ENCODE measurements at regions not wholly inside any gene's neighbourhood (a gene's known extent, or its start where the extent isn't known, plus 50 kb on each side); places are given as distances from the start of the nearest gene placed in this dataset.
"Not testable (repeated sequence)": the region's sequence is repeated elsewhere in the genome, so short reads cannot be mapped to it uniquely, and the experiment has no call there.

- DNase-seq (ENCODE audit: low read depth in 3 of 3): no peak
Measured at GRCh38 chr2:180695586-180696401, 284.6 kb upstream of the UBE2E3 start.

DNA sequence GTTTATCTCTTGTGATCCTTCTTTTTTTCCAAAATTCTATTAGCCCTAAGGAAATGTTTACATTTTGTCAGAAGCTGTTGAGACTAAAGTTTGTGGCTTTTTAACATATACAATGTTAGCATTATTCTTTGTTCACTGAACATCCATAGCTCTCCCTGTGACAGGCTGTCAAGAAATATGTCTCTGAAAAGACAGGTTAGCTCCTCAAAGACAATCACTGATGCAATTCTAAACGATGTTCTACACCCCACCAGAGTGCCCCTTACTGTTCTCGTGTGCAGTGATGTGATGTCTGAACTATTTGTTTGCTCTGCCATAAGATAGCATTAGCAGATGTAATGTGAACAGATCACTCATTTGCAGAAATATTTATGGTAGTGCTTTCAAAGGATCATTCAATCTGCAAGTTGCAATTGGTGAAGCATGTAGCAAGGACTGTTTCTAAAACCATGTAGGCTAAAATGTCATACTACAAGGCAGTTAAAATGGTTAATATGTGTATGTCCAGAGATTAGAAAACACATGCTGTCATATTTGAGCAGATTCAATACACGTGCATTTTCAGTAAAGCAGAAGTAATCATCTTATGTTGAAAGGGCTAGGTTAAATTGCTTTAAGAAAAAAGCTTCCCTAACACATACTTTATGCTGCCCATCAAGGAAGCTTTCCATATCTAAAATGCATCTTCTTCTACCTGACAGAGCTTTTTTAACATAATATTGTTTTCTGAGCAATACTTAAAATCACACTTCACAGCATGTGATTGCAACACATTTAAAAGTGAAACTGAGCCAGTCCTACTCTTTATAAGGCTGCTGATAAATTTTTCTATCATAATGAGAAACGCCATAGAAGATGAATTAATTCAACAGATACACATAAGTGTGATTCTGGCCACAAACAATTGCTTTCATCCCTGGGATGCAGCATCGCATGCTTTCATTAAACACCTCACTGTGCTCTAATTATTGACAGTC is 285.7 kb upstream of the UBE2E3 start:
- DNase-seq (ENCODE audit: low read depth in 3 of 3): no peak

DNA sequence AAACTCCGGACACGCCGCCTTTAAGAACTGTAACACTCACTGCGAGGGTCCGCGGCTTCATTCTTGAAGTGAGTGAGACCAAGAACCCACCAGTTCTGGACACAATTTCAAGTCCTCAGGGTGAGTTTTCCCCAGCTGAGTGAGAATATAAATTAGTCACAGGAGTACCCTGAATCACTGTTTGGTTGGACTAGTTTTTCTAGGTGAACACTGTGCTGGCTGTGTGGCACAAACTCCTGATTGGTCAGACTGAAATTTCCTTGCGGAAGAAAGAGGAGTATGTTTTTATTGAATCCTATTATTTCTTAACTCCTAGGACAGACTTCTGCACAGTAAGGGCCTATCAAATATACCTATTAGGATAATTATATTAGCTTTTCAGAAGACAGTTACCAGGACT is 288.1 kb upstream of the UBE2E3 start:
- DNase-seq (ENCODE audit: low read depth in 3 of 3): no peak

- not testable (repeated sequence) for DNase-seq (ENCODE audit: low read depth in 3 of 3)
Measured at GRCh38 chr2:180691855-180692223, 288.6 kb upstream of the UBE2E3 start.

- DNase-seq (ENCODE audit: low read depth in 3 of 3): not testable (repeated sequence)
Measured at GRCh38 chr2:180691186-180691854, 289.1 kb upstream of the UBE2E3 start.

DNA sequence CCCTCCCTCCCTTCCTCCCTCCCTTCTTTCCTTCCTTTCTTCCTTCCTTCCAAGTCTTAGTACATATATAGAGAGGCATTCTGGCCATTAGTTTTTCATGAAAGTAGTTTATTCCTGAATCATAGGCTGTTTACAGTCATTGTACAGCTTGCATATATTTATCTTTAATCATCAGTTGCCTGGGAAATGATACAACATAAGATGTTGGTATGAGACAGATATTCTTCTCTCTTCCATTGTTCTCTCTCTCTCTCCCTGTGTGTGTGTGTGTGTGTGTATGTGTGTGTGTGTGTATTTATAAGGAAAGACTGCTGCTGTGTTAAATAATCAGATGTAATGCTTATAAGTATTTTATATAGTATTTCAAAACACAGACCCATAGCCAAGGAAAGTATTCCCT is 289.8 kb upstream of the UBE2E3 start:
- DNase-seq (ENCODE audit: low read depth in 3 of 3): no peak

DNA sequence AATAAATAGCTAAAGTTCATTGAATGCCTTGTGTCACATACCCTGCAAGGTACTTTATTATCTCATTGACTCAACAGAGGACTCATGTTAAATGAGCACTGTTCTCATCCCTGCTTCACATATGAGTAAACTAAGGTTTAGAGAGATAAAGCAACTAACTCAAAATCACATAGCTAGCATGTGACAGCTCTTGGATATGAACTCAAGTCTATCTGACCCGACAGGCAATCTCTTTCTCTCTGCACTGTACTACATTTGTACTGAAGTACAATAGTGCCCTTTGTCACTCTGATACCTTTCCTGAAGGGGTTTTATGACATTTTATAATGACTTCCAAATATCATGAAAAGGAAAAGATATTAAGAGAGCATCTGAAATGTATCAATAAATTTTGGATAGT is 297.5 kb upstream of the UBE2E3 start:
- no peak for DNase-seq (ENCODE audit: low read depth in 3 of 3)

GRCh38 chr2:180679693-180680092 is 300.7 kb upstream of the UBE2E3 start:
- no peak for DNase-seq (ENCODE audit: low read depth in 3 of 3)

- DNase-seq (ENCODE audit: low read depth in 3 of 3): no peak
Measured at GRCh38 chr2:180678625-180678972, 301.8 kb upstream of the UBE2E3 start.

DNA sequence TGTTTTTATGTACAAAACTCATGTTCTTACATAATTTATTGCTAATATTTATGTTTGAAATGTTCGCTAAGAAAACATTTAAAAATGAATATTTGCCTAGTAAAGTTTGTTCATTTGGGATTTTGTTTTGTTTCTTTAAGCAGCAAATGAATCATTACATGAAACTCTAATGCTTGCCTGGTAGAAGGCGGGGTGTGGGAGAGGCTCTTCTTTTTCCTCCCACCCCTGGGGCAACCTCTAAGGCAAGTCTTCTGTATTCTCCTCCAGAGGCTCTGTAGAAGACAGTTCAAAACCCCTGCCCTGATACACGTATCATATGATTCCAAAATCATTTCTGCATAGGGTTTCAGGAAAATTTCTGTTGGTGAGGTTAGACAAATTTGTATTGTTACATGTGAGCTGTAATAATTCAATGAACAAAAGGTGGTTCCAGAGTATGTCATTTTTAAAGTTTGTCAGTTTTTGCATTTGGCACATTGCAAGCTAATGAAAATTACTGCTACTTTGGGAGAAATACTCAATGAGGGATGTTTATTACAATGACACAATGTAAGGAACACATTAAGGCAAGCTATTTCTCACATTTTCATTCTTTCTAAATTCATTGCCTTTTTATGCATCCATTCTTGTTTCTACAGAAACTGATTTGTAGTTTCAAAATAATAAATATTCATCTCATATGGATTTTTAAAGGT is 302.3 kb upstream of the UBE2E3 start:
- no peak for DNase-seq (ENCODE audit: low read depth in 3 of 3)

DNA sequence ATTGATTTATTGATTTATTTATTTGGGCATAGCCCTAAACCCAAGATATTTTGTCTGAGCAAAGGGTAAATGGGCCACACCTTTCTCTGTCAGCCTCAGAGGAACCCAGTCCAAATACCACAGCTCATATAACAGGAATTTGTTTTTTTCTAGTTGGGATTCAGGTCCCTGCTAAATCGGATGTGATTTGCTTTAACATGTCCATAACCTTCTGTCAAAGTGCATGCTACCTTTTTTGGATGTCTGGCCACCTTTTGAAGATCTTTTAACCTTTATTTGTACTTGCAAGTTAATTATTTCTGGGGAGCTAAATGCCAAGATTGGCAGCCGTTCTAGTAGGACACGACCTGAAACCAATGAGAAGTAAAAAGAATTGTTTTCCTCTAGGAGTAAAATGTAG is 303.2 kb upstream of the UBE2E3 start:
- no peak for DNase-seq (ENCODE audit: low read depth in 3 of 3)

- DNase-seq (ENCODE audit: low read depth in 3 of 3): no peak
Measured at GRCh38 chr2:180676520-180677025, 303.8 kb upstream of the UBE2E3 start.

- no peak for DNase-seq (ENCODE audit: low read depth in 3 of 3)
Measured at GRCh38 chr2:180675170-180675569, 305.2 kb upstream of the UBE2E3 start.

DNA sequence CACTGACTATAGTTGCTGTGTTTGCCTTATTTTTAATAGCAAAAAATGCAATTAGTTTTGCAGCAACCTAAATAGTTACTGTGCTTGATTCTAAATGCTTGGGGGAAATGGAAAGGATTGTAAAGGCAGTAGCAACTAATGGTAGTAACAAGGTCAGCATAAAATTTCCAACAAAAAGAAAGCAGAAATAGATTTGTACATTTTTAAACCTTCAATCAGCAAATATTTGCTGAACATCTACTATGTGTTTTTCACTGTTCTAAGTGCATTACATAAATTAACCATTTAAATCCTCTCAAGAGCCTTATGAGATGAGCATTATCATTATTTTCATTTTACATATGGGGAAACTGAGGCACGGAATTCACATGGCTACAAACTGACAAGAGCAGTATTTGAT is 308.0 kb upstream of the UBE2E3 start:
- DNase-seq (ENCODE audit: low read depth in 3 of 3): no peak

DNA sequence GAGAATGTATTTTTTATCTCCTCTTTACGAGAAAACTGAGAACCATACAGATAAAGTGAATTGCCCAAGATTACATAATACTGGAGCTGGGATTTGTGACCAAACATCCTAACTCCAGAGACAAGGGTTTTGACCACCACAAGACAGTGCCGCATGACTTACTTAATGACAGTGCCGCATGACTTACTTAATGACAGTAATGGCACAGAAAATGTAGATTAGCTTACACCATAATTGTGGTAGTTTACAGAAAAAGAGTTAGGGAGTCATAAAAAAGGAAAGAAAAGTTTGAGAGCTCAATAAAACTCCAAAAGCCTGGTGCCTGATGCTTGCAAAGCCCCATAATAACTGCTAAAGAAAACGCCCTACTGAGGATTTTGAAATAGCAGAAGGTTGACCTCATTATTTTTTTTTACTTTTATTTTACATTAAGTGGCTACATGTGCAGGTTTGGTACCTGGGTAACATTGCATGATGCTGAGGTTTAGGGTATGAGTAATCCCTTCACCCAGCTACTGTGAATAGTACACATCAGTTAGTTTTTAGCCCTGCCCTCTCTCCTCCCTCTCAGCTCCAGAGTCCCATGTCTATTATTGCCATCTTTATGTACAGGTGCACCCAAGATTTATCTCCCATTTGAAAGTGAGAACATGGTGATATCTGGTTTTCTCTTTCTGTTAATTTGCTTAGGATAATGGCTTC is 310.0 kb upstream of the UBE2E3 start:
- DNase-seq (ENCODE audit: low read depth in 3 of 3): no peak

- DNase-seq (ENCODE audit: low read depth in 3 of 3): no peak
Measured at GRCh38 chr2:180669016-180669415, 311.4 kb upstream of the UBE2E3 start.

- no peak for DNase-seq (ENCODE audit: low read depth in 3 of 3)
Measured at GRCh38 chr2:180664507-180664906, 315.9 kb upstream of the UBE2E3 start.

- no peak for DNase-seq (ENCODE audit: low read depth in 3 of 3)
Measured at GRCh38 chr2:180662941-180663471, 317.4 kb upstream of the UBE2E3 start.

- DNase-seq (ENCODE audit: low read depth in 3 of 3): no peak
Measured at GRCh38 chr2:180662521-180662920, 317.9 kb upstream of the UBE2E3 start.

- DNase-seq (ENCODE audit: low read depth in 3 of 3): no peak
Measured at GRCh38 chr2:180661686-180662030, 318.7 kb upstream of the UBE2E3 start.

All from stimulated activated CD4-positive, alpha-beta T cell treated with anti-CD3 and anti-CD28 coated beads, TNF-alpha, amount 100 ng/mL, for 48 hours (primary cell).